SK-N-SH (cell line): ENCODE measurements at regions not wholly inside any gene's neighbourhood (a gene's known extent, or its start where the extent isn't known, plus 50 kb on each side); places are given as distances from the start of the nearest gene placed in this dataset.

ENCODE experiments used
- CTCF ChIA-PET: fragments of 300-600, 350-600 bp; formaldehyde crosslinking; extraction: SDS; loops from one replicate; lab custom pipeline; 2021; lab: Yijun Ruan, JAX
- POLR2A ChIA-PET: fragments of 350-600 bp; sonication (Branson Sonifier 250); formaldehyde crosslinking; extraction: SDS; loops from one replicate; lab custom pipeline; 2020; ENCODE audit warnings: antibody characterized with exemption, inconsistent platforms; lab: Yijun Ruan, JAX
- DNase-seq: peaks from one replicate; pipeline ENCODE4 v3.0.0; 2012
- H2AFZ ChIP-seq: fragments of 200-600 bp; sonication (generic); 2 replicates; pipeline ENCODE4 v1.8.1; 2016; ENCODE audit warnings: antibody characterized with exemption, mild to moderate bottlenecking, low read depth
- H3F3A ChIP-seq: fragments of 200-600 bp; sonication (generic); replicated peaks from 2 replicates; pipeline ENCODE3; 2016; ENCODE audit warnings: antibody characterized with exemption, mild to moderate bottlenecking; ENCODE audit not compliant: insufficient read depth
- H3K27ac ChIP-seq, 2 experiments: fragments of 200-500 bp in 1 of 2; fragments of 200-600 bp in 1 of 2; sonication (Bioruptor generic) in 1 of 2; sonication (generic), shearing (Covaris generic) in 1 of 2; 2 replicates each; pipeline versions ENCODE4 v1.5.1 to v1.6.1; 2014 to 2016; ENCODE audit warnings: low read depth in 2 of 2, inconsistent platforms in 1 of 2, low read length in 1 of 2, mild to moderate bottlenecking in 1 of 2, mixed read lengths in 1 of 2
- H3K27me3 ChIP-seq: fragments of 200-600 bp; sonication (generic), shearing (Covaris generic); 2 replicates; pipeline ENCODE4 v1.6.1; 2016; ENCODE audit warnings: mixed run types; ENCODE audit not compliant: insufficient read depth
- H3K36me3 ChIP-seq, 2 experiments: fragments of 200-500 bp in 1 of 2; fragments of 200-600 bp in 1 of 2; sonication (Bioruptor generic) in 1 of 2; sonication (generic) in 1 of 2; replicated peaks in 1 of 2; 2 replicates each; pipeline versions ENCODE3 to v1.5.1; 2014 to 2016; ENCODE audit warnings: low read length in 1 of 2, mild to moderate bottlenecking in 1 of 2; ENCODE audit not compliant: insufficient read depth in 2 of 2, control insufficient read depth in 1 of 2
- H3K4me1 ChIP-seq, 2 experiments: fragments of 200-500 bp in 1 of 2; fragments of 200-600 bp in 1 of 2; sonication (Bioruptor generic) in 1 of 2; sonication (generic), shearing (Covaris generic) in 1 of 2; 2 replicates each; pipeline versions ENCODE4 v1.5.1 to v1.6.1; 2014 to 2016; ENCODE audit warnings: low read depth in 1 of 2, low read length in 1 of 2, mixed run types in 1 of 2; ENCODE audit not compliant: insufficient read depth in 2 of 2, control insufficient read depth in 1 of 2
- H3K4me2 ChIP-seq: fragments of 200-600 bp; sonication (generic), shearing (Covaris generic); 2 replicates; pipeline ENCODE4 v1.6.1; 2017; ENCODE audit warnings: mixed run types
- H3K4me3 ChIP-seq, 2 experiments: fragments of 200-500 bp in 1 of 2; fragments of 200-600 bp in 1 of 2; sonication (Bioruptor generic) in 1 of 2; sonication (generic), shearing (Covaris generic) in 1 of 2; 2 replicates each; pipeline versions ENCODE4 v1.5.1 to v1.8.1; 2014 to 2016; ENCODE audit warnings: low read depth in 2 of 2, inconsistent platforms in 1 of 2, low read length in 1 of 2, mild to moderate bottlenecking in 1 of 2, mixed read lengths in 1 of 2, moderate library complexity in 1 of 2
- H3K79me2 ChIP-seq: fragments of 200-600 bp; sonication (generic); 2 replicates; pipeline ENCODE4 v1.8.1; 2017; ENCODE audit warnings: mild to moderate bottlenecking; ENCODE audit not compliant: insufficient read depth
- H3K9ac ChIP-seq: fragments of 200-600 bp; sonication (generic); 2 replicates; pipeline ENCODE4 v1.6.1; 2017; ENCODE audit warnings: mixed run types
- H3K9me2 ChIP-seq: fragments of 200-600 bp; sonication (generic); 2 replicates; pipeline ENCODE4 v1.6.1; 2017; ENCODE audit warnings: mixed run types
- H3K9me3 ChIP-seq: fragments of 200-600 bp; sonication (generic); 2 replicates; pipeline ENCODE4 v1.6.1; 2017; ENCODE audit warnings: mixed run types, mild to moderate bottlenecking, moderate library complexity
- H4K20me1 ChIP-seq: fragments of 200-600 bp; sonication (generic); 2 replicates; pipeline ENCODE4 v1.6.1; 2017; ENCODE audit warnings: mild to moderate bottlenecking, mixed run types; ENCODE audit not compliant: insufficient read depth
- CTCF ChIP-seq: fragments of 200-600 bp; sonication (generic); IDR thresholded peaks from 2 replicates; pipeline ENCODE4 v1.6.1; 2017; ENCODE audit warnings: antibody characterized with exemption, mild to moderate bottlenecking, moderate library complexity
- ELF1 ChIP-seq: IDR thresholded peaks from 2 replicates; pipeline ENCODE4 v1.4.0; 2012
- EP300 ChIP-seq, 2 experiments: IDR thresholded peaks; 2 replicates each; pipeline versions ENCODE4 v1.4.0 to v1.6.1; 2012; ENCODE audit warnings: borderline replicate concordance in 1 of 2, low read depth in 1 of 2, low read length in 1 of 2
- GATA2 ChIP-seq: sonication (generic); formaldehyde crosslinking; IDR thresholded peaks from 2 replicates; pipeline ENCODE4 v1.5.0; 2020; ENCODE audit warnings: mild to moderate bottlenecking, missing genetic modification reagents
- IRF3 ChIP-seq: fragments of 150-350 bp; IDR thresholded peaks from 2 replicates; pipeline ENCODE4 v1.6.1; 2016; ENCODE audit warnings: mild to moderate bottlenecking, low read depth, low read length
- JUND ChIP-seq: IDR thresholded peaks from 2 replicates; pipeline ENCODE4 v1.4.0; 2012
- MAX ChIP-seq: IDR thresholded peaks from 2 replicates; pipeline ENCODE4 v1.4.0; 2012; ENCODE audit warnings: low read depth
- MXI1 ChIP-seq: IDR thresholded peaks from 2 replicates; pipeline ENCODE4 v1.6.1; 2012; ENCODE audit warnings: mild to moderate bottlenecking, low read depth, low read length, improper control_type of control experiment
- NFIC ChIP-seq: IDR thresholded peaks from 2 replicates; pipeline ENCODE4 v1.4.0; 2012; ENCODE audit warnings: borderline replicate concordance
- PBX3 ChIP-seq: IDR thresholded peaks from 2 replicates; pipeline ENCODE4; 2012
- RAD21 ChIP-seq: IDR thresholded peaks from 2 replicates; pipeline ENCODE4 v1.6.1; 2012; ENCODE audit warnings: mild to moderate bottlenecking, low read length
- RCOR1 ChIP-seq: fragments of 150-350 bp; IDR thresholded peaks from 2 replicates; pipeline ENCODE4 v1.6.1; 2017; ENCODE audit warnings: antibody characterized with exemption, low read length
- RXRA ChIP-seq: IDR thresholded peaks from 2 replicates; pipeline ENCODE4 v1.4.0; 2012; ENCODE audit warnings: low read depth, mild to moderate bottlenecking, borderline replicate concordance
- TCF12 ChIP-seq: IDR thresholded peaks from 2 replicates; pipeline ENCODE4 v1.4.0; 2012
- TEAD4 ChIP-seq: IDR thresholded peaks from 2 replicates; pipeline ENCODE4 v1.4.0; 2012; ENCODE audit warnings: mild to moderate bottlenecking, borderline replicate concordance; ENCODE audit not compliant: insufficient read depth
- USF2 ChIP-seq: fragments of 150-350 bp; IDR thresholded peaks from 2 replicates; pipeline ENCODE4 v1.6.1; 2017; ENCODE audit warnings: antibody characterized with exemption, low read length, low read depth, borderline replicate concordance
- ZBTB33 ChIP-seq: IDR thresholded peaks from 2 replicates; pipeline ENCODE4 v1.4.0; 2012; ENCODE audit warnings: low read depth, borderline replicate concordance

- Histone ChIP-seq H3K4me3 (no peak overlapping the region), H4K20me1 (no peaks in the 10 kb centered on the region), H3K4me1 (no peaks in the 10 kb centered on the region), H3K9ac (no peak overlapping the region), H3K27me3 (no peaks in the 10 kb centered on the region), H3F3A (no peaks in the 10 kb centered on the region), H3K9me2 (no peaks in the 10 kb centered on the region), H3K27ac (no peak overlapping the region), H3K4me2 (no peak overlapping the region), H3K79me2 (no peaks in the 10 kb centered on the region), H3K9me3 (no peaks in the 10 kb centered on the region), H2AFZ (no peak overlapping the region), H3K36me3 (no peaks in the 10 kb centered on the region)
- TF ChIP-seq TCF12 (no peak), RXRA (no peak), TEAD4 (no peak), PBX3 (no peak), RAD21 (no peak), EP300 (IDR thresholded peaks at IDR 0.05; ENCODE audit: borderline replicate concordance in 1 of 2, low read depth in 1 of 2, low read length in 1 of 2) (no peak), NFIC (no peak), MAX (no peak), GATA2 (CRISPR knock-in tag) (no peak), CTCF (no peak), RCOR1 (no peak), JUND (no peak), IRF3 (no peak), MXI1 (no peak), ZBTB33 (no peak), ELF1 (no peak), USF2 (no peak)
- no peak for DNase-seq
- POLR2A ChIA-PET: no interaction called here
- CTCF ChIA-PET: interaction anchor here (1.1 kb wide), 1 partner anchor 8 kb away, joined by 4 read pairs; no protein-coding TSS in a partner anchor
Observed at GRCh38 chr5:156043351-156043750, 283.6 kb upstream of the SGCD start.
